Ishikawa (cell line): ENCODE measurements at regions not wholly inside any gene's neighbourhood (a gene's known extent, or its start where the extent isn't known, plus 50 kb on each side); places are given as distances from the start of the nearest gene placed in this dataset.

ENCODE experiments used
- CEBPB ChIP-seq: IDR thresholded peaks from 2 replicates; pipeline ENCODE4 v1.6.1; 2012
- CREB1 ChIP-seq: IDR thresholded peaks from 2 replicates; pipeline ENCODE4 v1.6.1; 2012; ENCODE audit warnings: low read depth
- EGR1 ChIP-seq: IDR thresholded peaks from 2 replicates; pipeline ENCODE4 v1.6.1; 2012
- EP300 ChIP-seq: IDR thresholded peaks from 2 replicates; pipeline ENCODE4 v1.6.1; 2012; ENCODE audit warnings: borderline replicate concordance
- FOXM1 ChIP-seq: IDR thresholded peaks from 2 replicates; pipeline ENCODE4 v1.6.1; 2012; ENCODE audit warnings: low read depth, borderline replicate concordance
- NFIC ChIP-seq: IDR thresholded peaks from 2 replicates; pipeline ENCODE4 v1.6.1; 2012
- RAD21 ChIP-seq: IDR thresholded peaks from 2 replicates; pipeline ENCODE4 v1.6.1; 2012; ENCODE audit warnings: low read depth
- TAF1 ChIP-seq: IDR thresholded peaks from 2 replicates; pipeline ENCODE4 v1.6.1; 2012; ENCODE audit warnings: low read depth, mild to moderate bottlenecking
- TCF12 ChIP-seq: IDR thresholded peaks from 2 replicates; pipeline ENCODE4 v1.6.1; 2012; ENCODE audit warnings: low read depth
- TEAD4 ChIP-seq: IDR thresholded peaks from 2 replicates; pipeline ENCODE4 v1.6.1; 2012
- YY1 ChIP-seq: IDR thresholded peaks from 2 replicates; pipeline ENCODE4 v1.6.1; 2012; ENCODE audit warnings: low read depth
- ZBTB7A ChIP-seq: IDR thresholded peaks from 2 replicates; pipeline ENCODE4 v1.6.1; 2012; ENCODE audit warnings: low read depth
- TF ChIP-seq, protein P1 (sequence below): IDR thresholded peaks from 2 replicates; pipeline ENCODE4 v1.6.1; 2012
- TF ChIP-seq, protein P2 (sequence below): IDR thresholded peaks from 2 replicates; pipeline ENCODE4 v1.6.1; 2012; ENCODE audit warnings: low read depth, mild to moderate bottlenecking
- TF ChIP-seq, protein P3 (sequence below): IDR thresholded peaks from 2 replicates; pipeline ENCODE4 v1.6.1; 2012

DNA sequence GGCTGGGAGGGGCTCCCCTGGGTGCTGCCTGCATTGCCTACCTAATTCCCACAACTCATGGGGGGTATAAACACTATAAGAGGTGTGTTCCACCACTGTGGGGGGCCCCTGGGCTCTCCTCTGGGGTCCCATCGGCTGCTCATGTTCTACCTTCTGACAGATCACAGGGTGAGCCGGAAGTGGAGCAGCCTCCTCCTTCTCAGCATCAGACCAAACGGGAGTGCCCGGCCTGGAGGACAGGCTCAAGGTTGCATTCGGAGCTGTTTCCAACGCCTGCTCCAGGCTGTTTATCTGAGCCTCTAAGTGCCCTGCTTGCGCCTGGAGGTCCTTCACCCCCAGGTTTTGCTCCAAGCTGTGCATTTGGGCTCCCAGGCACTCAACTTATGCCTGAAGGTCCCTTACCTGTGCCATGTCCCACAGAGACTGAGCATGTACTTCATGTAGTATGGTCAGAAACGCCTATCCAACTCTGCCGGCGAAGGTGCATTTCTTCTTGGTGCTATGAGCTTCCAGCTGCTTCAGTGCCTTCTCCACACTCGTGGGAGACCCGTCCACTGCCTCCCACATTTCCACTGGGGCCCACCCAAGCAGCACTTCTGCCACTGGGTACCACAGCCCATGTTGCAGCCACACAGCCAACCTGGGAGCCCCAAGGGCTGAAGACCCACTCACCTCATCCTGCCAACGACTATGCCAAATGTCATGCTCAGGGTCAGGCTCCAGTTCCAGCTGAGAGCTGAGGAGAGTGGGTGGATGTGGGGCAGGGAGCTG is 232.1 kb downstream of the IGSF11 start:
- no peak for TF ChIP-seq NFIC
- TF ChIP-seq RAD21: no peak
- no peak for TF ChIP-seq CREB1
- TF ChIP-seq EGR1: no peak
- no peak for TF ChIP-seq TAF1
- no peak for TF ChIP-seq EP300
- TF ChIP-seq, protein P1, sequence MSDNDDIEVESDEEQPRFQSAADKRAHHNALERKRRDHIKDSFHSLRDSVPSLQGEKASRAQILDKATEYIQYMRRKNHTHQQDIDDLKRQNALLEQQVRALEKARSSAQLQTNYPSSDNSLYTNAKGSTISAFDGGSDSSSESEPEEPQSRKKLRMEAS: no peak
- no peak for TF ChIP-seq TCF12
- no peak for TF ChIP-seq YY1
- TF ChIP-seq TEAD4: no peak
- no peak for TF ChIP-seq ZBTB7A
- no peak for TF ChIP-seq CEBPB
- TF ChIP-seq, protein P2, sequence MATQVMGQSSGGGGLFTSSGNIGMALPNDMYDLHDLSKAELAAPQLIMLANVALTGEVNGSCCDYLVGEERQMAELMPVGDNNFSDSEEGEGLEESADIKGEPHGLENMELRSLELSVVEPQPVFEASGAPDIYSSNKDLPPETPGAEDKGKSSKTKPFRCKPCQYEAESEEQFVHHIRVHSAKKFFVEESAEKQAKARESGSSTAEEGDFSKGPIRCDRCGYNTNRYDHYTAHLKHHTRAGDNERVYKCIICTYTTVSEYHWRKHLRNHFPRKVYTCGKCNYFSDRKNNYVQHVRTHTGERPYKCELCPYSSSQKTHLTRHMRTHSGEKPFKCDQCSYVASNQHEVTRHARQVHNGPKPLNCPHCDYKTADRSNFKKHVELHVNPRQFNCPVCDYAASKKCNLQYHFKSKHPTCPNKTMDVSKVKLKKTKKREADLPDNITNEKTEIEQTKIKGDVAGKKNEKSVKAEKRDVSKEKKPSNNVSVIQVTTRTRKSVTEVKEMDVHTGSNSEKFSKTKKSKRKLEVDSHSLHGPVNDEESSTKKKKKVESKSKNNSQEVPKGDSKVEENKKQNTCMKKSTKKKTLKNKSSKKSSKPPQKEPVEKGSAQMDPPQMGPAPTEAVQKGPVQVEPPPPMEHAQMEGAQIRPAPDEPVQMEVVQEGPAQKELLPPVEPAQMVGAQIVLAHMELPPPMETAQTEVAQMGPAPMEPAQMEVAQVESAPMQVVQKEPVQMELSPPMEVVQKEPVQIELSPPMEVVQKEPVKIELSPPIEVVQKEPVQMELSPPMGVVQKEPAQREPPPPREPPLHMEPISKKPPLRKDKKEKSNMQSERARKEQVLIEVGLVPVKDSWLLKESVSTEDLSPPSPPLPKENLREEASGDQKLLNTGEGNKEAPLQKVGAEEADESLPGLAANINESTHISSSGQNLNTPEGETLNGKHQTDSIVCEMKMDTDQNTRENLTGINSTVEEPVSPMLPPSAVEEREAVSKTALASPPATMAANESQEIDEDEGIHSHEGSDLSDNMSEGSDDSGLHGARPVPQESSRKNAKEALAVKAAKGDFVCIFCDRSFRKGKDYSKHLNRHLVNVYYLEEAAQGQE: no peak
- no peak for TF ChIP-seq FOXM1

DNA sequence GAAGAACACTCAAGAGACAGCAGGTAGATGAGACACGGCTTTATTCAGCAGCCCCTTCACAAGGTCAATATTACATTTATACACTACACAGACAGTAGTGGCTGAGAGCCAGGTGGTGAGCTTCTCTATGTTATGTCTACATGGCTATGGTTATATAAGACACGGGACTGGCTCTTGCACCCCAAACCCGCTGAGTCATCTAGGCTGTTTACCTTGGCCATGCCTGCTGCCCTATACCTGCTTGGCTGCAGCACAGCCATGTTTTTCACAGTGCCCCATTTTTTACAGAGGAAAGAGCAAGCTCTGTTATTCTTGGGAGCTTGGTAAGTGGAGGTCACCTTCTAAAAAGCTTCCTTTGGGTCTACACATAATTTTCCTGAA is 231.6 kb downstream of the IGSF11 start:
- TF ChIP-seq NFIC (no peak), RAD21 (no peak), TAF1 (no peak), FOXM1 (no peak)
- TF ChIP-seq, protein P3, sequence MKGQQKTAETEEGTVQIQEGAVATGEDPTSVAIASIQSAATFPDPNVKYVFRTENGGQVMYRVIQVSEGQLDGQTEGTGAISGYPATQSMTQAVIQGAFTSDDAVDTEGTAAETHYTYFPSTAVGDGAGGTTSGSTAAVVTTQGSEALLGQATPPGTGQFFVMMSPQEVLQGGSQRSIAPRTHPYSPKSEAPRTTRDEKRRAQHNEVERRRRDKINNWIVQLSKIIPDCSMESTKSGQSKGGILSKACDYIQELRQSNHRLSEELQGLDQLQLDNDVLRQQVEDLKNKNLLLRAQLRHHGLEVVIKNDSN: no peak

DNA sequence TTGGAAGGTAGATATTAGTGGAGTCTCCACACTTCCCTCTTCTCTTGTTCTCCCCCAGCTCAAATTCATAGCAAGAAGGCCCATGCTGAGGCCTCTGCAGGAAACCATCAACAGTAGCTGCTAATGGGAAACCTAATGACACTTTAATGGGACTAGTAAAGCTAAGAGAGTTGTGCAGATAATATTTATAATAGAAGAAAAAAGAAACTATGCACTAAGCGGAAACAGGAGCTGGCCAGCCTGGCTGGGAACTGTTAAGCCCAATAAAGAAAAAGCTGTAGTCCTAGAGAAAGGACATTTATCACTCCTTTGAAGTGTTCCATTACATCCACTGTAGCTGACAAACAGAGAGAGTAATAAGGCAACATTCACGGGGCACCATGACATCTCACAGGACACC is 229.6 kb downstream of the IGSF11 start:
- no peak for TF ChIP-seq ZBTB7A
- no peak for TF ChIP-seq EP300
- TF ChIP-seq TCF12: no peak
- TF ChIP-seq EGR1: no peak
- TF ChIP-seq CREB1: no peak
- no peak for TF ChIP-seq NFIC
- no peak for TF ChIP-seq TAF1
- no peak for TF ChIP-seq TEAD4
- TF ChIP-seq, protein P3: no peak
- no peak for TF ChIP-seq RAD21
- no peak for TF ChIP-seq YY1
- TF ChIP-seq, protein P2: no peak
- TF ChIP-seq, protein P1: no peak
- no peak for TF ChIP-seq CEBPB
- TF ChIP-seq FOXM1: no peak

DNA sequence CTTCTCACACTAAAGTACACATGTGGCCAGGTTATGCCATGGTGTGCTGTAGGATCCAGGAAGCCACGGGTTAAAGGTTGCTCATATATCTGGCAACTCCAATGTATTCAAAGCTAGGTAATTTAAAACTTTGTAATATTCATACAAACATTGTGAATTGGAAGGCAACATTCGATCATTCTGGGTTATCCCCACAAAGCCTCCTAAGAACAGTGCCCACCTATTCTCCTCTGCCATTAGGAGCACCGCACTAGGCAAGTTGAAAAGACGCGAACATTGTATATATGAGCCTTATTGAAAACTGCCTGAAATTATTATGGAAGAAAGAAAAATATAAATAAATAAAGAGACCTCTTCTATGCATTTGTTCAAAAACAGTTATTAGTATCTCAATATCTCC is 228.2 kb downstream of the IGSF11 start:
- TF ChIP-seq EGR1: no peak
- TF ChIP-seq, protein P1: no peak
- no peak for TF ChIP-seq TAF1
- TF ChIP-seq CEBPB: no peak
- TF ChIP-seq, protein P2: no peak
- TF ChIP-seq NFIC: no peak
- no peak for TF ChIP-seq EP300
- TF ChIP-seq, protein P3: no peak
- no peak for TF ChIP-seq ZBTB7A
- no peak for TF ChIP-seq RAD21
- TF ChIP-seq FOXM1: no peak
- no peak for TF ChIP-seq YY1
- TF ChIP-seq TCF12: no peak
- TF ChIP-seq TEAD4: no peak
- TF ChIP-seq CREB1: no peak
